Suppressor macrophage treated with lipopolysaccharide for 4 hours (primary cell): ENCODE measurements at regions not wholly inside any gene's neighbourhood (a gene's known extent, or its start where the extent isn't known, plus 50 kb on each side); places are given as distances from the start of the nearest gene placed in this dataset.

ENCODE experiments used
- DNase-seq: peaks from one replicate; pipeline ENCODE4 v3.0.0-alpha.2; 2020

GRCh38 chr4:20462426-20463175 lies 210.9 kb downstream of the SLIT2 start:
- no peak for DNase-seq

DNA sequence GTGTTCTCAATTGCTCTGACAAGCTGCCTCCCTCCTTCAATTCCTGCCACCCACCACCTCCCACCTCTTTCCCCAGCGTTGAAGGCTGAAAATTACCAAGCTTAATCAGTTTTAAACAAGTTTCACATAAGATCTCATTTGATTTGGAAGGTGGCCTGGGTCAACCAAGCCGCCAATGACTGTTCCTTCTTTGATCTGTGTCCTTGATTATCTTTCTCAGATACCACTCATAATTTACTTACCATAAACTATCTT lies 211.4 kb downstream of the SLIT2 start:
- no peak for DNase-seq

DNA sequence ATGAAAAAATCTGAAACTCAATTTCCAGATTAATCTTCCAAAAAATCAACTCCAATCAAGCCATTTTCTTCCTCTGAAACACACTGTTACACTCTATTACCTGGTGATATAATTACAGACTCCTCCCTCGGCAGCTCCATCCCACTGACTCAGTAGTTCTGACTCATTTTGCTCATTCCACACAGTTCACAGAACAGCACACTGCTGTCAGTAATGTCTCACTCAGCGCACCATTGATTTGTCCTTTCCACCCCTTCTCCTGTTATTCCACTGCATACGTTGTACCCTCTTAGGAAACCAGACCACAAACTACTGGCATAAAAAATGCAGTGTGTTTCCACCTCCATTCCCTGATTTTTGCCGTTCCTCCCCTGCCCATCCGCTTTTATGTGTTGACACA lies 212.7 kb downstream of the SLIT2 start:
- DNase-seq: no peak

- peak; percentile 6 for DNase-seq
Measured at GRCh38 chr4:20474119-20474518, 222.4 kb downstream of the SLIT2 start.

- DNase-seq: no peak
Measured at GRCh38 chr4:20478412-20478811, 221.8 kb upstream of the PACRGL start.

DNA sequence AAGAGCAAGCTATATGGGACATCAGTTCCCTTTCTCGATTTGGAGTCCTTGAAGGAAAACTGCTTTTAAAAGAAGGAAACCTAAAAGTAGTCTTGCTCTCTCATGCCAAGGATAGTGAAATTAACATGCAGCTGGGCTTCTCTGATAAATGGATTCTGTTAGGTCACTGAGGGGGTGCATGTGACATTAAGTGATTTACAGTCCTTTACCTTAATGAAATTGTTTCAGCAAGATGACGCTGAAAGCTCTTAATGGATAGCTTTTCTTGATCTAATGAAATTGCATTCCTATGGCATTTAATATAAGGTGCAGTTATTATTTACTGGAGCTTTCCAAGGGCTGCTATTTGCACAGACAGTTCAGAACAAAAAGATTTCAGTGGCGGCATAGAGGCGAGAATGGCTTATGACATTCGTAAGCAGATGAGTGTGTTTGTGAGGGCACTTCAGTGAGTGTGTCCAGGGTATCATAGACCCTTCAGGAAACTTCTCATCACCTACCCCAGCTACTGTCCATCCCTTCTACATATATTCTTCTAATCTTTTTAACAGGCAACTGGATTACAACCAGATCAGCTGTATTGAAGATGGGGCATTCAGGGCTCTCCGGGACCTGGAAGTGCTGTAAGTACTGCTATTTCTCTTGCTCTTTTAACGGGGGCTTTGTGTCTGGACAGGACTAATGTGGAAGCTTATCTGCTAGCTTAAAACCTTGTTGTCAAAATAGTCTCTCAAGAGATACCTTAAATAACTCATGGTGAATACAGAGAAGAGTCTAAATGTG lies 219.9 kb upstream of the PACRGL start:
- no peak for DNase-seq

- no peak for DNase-seq
Measured at GRCh38 chr4:20483416-20483815, 216.8 kb upstream of the PACRGL start.

- no peak for DNase-seq
Measured at GRCh38 chr4:20486433-20486832, 213.8 kb upstream of the PACRGL start.

DNA sequence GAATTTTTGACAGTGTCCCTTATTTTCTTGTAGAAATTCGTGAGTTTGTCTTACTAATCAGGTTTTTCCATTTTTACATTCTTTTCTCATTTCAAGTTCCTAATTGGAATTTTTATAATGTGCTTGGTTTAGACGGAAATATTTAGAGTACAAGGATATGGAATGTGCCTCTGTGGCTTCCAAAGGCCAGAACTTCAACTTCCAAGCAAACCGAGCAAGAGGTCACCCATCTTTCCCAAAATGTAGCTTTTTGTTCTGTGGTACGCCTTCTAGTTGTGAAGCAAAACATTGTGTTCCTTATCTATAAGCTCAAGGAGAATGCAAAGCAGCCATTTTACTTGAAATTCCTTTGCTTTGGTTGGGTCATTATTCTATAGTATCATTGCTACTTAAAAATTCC lies 212.8 kb upstream of the PACRGL start:
- DNase-seq: no peak

GRCh38 chr4:20487852-20488251 lies 212.4 kb upstream of the PACRGL start:
- no peak for DNase-seq

DNA sequence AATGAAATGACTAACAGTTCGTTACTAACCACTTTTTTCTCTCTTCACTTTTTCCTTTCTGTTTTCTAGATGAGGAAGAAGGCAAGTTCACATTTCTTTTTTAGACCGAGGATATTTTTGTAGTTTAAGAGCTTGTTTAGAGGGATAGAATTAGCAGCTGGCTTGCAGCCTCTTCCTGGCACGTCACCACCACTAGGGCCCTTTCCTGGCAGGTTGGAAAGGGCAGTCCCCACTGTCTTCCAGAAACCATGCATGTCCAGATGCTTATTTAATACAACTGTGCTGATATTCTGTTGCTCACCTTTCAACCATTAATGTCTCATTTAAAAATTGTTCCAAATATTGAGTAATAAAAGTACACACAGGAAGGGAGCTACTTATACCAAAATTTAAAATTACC lies 209.5 kb upstream of the PACRGL start:
- DNase-seq: no peak

GRCh38 chr4:20493761-20494353 lies 206.4 kb upstream of the PACRGL start:
- no peak for DNase-seq

DNA sequence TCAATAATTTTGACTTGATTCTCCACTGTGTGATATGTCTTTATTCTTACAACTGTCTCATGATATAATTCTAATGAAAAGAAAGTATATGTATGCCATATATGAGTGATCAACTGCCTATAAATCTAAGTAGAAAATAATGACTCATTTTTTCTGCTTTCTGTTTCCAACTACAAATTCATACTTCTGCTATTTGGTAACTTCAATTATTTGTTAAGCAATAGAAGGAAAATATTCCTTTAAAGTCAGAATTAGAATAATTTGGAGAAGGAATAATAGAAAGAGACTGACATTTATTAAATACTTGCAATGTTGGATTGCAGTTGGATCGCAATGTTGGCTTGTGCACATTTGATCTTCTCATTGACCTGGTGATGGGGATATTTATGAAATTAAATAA lies 204.2 kb upstream of the PACRGL start:
- DNase-seq: peak; percentile 36

DNA sequence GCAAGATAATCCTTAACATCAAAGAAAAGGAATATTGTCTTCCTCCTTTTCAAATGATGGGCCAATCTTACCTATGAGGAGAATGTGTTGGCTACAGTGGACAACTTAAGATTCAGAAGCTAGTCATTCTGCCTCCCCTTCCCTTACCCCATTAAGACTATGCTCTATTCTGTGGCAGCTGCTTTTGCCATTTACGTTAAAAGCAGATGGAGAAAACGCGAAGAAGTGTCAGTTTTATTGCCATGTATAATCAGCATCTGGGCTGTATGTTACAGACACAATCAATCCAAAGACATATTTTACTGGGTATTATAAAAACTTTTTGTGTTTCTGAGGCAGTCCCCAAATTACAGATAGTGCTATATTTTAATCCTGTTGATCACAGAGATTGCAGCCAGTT lies 196.1 kb upstream of the PACRGL start:
- DNase-seq: no peak

- DNase-seq: no peak
Measured at GRCh38 chr4:20505927-20506326, 194.3 kb upstream of the PACRGL start.

DNA sequence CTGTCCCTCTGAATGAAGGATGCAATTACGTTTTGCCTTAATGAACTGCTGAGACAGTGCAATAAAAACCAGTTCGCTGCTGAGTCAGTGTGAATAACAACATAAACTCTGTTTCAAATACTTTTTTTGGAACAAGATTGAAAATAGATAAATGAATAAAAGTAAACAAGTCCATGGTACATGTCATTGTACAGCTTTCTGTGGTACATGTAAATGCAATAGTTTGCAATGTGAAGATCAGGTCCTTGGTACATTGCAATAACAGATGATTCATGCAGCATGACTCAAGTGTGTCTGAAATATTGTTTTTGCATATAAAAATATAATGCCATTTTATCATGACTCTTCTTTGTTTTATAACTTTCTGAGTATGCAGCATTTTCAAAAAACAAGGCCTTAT lies 193.4 kb upstream of the PACRGL start:
- DNase-seq: peak; percentile 3

GRCh38 chr4:20509315-20509714 lies 190.9 kb upstream of the PACRGL start:
- no peak for DNase-seq

- no peak for DNase-seq
Measured at GRCh38 chr4:20512033-20512792, 188.0 kb upstream of the PACRGL start.

GRCh38 chr4:20512985-20513384 lies 187.3 kb upstream of the PACRGL start:
- DNase-seq: no peak

DNA sequence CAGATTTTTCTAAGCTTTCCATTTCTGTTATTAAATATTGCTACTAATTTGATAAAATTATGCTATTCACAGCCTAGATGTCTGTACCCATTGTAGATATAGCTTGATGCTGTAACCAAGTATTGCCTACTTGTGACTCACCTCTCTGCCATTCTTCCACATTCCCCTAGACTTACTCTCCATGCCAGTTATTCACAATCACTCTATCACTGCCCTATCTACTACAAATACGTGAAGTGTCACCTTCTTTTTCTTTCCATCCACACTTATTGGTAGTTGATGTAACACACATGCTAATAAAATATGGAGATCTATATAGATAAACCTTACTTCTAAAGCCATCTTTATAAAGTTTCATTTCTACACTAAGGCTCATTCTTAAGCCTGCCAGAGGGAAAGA lies 179.4 kb upstream of the PACRGL start:
- DNase-seq: no peak

DNA sequence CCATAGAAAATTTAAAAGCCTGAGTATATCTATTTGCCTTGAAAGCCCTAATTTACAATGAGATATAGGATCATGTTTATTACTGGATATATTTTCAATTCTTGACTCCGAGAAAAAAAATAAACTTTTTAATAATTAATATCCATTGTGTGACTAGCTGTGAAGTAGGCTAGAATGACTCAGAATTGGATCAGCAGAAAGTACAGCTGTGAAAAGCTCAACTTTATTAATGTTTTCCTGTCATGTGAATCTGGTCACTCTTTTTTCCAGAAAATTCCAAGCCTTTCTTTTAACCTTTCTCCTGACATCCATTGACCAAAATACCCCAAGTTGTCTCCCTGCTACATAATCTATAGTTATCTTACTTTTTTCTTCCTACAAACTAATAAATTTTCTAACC lies 171.8 kb upstream of the PACRGL start:
- DNase-seq: no peak

- no peak for DNase-seq
Measured at GRCh38 chr4:20529691-20530090, 170.6 kb upstream of the PACRGL start.

GRCh38 chr4:20532116-20532790 lies 168.0 kb upstream of the PACRGL start:
- DNase-seq: no peak
